Activated gamma-delta T cell treated with anti-CD3 and anti-CD28 coated beads, Interleukin-2, amount 50 U/mL, for 16 hours (primary cell): ENCODE measurements at regions not wholly inside any gene's neighbourhood (a gene's known extent, or its start where the extent isn't known, plus 50 kb on each side); places are given as distances from the start of the nearest gene placed in this dataset.
"Not testable (repeated sequence)": the region's sequence is repeated elsewhere in the genome, so short reads cannot be mapped to it uniquely, and the experiment has no call there.

Experiments
- DNase-seq: peaks from one replicate; pipeline ENCODE4 v3.0.0-alpha.2; 2020; ENCODE audit warnings: low read depth

DNA sequence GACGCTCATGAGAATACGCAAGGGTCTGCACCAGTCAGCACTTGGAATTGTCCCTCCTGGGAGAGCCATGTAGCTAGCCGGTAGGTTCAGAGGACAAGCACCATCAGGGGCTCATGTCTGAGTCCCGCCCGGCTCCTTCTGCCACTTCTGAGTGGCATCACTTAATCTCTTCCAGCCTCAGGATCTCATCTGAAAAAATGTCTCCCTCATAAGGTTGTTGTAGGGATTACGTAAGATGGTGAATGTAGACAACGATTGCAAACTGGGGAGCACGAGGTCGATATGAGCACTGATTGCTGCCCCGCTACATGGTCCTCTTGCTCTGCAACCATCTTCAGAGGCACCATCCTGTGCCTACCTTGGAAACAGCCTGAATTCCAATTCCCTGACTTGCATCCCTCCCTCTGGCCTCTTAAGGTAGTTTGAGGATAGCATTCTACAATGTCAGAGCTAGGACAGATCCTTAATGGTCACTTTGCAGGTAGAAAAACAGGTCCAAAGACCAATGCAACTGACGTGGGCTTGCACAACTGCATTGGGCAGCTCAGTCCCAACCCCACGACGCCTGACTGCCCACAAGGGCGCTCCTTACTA, 115.8 kb upstream of the TMEM45B start:
- DNase-seq = no peak

DNA sequence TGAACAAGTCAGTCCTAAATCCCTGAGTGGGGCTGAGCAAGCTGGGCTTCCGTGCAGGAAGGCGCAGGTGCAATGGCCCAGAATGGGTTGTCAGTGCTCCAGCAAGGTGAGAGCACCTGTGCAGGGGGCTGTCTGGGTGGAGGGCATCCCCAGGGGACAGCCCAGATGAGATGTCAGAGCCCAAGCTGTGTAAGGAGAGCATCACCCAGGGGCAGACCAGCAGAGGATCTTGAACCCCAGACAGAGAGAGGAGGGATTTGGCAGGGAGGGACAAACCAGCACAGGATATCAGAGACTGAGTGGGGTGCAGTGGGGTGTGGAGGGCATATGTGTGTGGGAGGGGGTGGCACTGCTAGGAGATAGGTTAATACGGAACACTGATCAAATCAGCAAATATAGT, 114.9 kb upstream of the TMEM45B start:
- DNase-seq = no peak

DNA sequence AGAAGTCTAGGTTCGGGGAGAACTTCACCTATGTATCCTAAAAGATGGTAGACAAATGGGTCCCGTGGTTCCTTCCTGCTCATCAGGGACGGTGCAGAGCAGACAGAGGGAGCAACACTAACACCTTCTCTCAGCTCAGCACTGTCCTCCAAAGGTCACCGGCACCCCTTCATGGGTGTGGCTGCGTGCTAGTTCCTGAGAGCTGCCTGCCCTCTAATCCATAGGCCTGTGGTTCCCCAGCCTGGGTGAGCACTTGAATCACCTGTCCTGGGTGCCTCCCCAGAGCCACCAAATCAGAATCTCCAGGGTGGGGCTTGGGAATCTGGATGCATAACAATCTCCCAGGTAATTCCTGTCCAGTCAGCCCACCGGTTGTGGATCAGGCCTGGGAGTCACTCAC, 113.9 kb upstream of the TMEM45B start:
- no peak for DNase-seq

- no peak for DNase-seq
Measured at GRCh38 chr11:129702410-129703398, 112.9 kb upstream of the TMEM45B start.

GRCh38 chr11:129703846-129704245, 111.8 kb upstream of the TMEM45B start:
- no peak for DNase-seq

DNA sequence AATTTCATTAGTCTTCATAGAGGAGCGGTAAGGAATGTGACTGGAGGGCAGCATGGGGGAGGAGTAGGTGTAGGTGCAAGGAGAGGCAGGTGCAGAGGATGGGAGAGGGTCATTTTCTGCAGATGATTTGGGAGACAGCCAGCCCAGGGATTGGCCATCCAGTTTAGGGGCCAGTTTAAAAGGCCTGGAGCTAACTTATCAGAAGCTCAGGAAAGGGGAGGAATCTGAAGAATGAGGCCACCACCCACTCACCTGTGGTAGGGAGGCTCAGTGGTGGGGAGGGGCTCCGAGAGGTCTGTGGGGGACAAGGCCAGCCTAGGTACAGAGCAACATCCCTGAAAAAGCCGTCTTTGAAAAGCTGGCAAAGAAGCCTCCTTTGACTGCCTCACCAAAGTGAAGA, 110.8 kb upstream of the TMEM45B start:
- DNase-seq = no peak

DNA sequence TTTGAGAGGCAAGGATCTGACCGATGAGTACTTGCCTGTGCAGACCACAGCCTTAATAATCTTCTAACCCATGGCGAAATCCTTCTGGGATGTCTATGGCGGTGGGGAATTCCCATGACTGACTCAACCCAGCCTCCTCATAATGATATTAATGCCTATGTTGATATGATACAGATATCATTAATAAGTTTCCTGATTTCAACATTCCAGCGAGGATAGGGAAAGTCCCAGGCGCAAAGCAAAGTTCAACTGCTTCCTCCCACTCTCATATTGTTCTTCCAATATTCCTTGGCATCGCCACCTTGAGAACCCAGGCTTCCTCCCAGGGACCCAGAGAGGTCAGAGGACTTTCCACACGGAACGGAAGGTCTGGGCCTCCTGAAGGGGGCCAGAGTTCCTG, 110.3 kb upstream of the TMEM45B start:
- no peak for DNase-seq

- DNase-seq = no peak
Measured at GRCh38 chr11:129705933-129706332, 109.7 kb upstream of the TMEM45B start.

- DNase-seq = no peak
Measured at GRCh38 chr11:129709801-129710398, 105.7 kb upstream of the TMEM45B start.

DNA sequence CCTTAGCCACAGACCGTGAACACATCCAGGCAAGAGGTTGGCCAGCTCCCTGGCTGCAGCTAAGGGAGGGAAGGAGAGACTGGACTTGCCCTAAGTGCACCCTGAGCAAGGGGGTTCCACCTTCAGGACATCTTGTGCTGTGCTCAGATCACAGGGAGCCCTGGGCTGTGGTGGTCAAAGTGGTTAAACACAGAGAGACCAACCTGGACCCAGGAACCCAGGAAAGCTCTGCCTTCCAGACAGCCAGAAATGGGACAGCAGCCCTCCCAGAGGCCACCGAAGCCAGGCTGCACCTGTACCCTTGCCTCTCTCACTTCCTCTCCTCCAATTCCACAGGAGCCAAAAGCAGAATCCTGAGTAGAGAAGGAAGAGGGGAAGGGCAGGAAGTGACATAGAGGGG, 105.2 kb upstream of the TMEM45B start:
- no peak for DNase-seq

DNA sequence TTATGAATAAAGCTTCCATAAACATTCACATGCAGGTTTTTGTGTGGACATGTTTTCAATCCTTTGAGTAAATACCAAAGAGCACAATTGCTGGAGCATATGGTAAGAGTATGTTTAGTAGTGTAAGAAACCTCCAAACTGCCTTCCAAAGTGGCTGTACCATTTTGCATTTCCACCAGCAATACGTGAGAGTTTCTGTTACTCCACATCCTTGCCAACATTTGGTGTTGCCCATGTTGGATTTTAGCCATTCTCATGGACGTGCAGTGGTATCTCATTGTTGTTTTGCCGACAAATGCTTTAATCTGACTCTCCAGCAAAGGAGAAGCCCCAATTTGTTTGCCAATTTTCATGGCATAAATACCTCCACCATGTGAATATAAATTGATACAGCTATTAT, 103.9 kb upstream of the TMEM45B start:
- DNase-seq = no peak

DNA sequence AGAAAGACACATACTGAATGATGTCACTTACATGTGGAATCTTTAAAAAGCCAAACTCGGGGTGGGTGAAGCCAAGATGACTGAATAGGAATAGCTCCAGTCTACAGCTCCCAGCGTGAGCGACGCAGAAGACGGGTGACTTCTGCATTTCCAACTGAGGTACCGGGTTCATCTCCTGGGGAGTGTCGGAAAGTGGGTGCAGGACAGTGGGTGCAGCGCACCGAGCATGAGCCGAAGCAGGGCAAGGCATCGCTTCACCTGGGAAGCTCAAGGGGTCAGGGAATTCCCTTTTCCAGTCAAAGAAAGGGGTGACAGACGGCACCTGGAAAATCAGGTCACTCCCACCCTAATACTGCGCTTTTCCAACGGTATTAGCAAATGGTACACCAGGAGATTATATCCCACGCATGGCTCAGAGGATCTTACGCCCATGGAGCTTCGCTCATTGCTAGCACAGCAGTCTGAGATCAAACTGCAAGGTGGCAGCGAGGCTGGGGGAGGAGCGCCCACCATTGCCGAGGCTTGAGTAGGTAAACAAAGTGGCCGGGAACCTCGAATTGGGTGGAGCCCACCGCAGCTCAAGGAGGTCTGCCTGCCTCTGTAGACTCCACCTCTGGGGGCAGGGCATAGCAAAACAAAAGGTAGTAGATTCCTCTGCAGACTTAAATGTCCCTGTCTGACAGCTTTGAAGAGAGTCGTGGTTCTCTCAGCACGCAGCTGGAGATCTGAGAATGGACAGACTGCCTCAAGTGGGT, 103.0 kb upstream of the TMEM45B start:
- not testable (repeated sequence) for DNase-seq

- no peak for DNase-seq
Measured at GRCh38 chr11:129719037-129719436, 96.6 kb upstream of the TMEM45B start.

DNA sequence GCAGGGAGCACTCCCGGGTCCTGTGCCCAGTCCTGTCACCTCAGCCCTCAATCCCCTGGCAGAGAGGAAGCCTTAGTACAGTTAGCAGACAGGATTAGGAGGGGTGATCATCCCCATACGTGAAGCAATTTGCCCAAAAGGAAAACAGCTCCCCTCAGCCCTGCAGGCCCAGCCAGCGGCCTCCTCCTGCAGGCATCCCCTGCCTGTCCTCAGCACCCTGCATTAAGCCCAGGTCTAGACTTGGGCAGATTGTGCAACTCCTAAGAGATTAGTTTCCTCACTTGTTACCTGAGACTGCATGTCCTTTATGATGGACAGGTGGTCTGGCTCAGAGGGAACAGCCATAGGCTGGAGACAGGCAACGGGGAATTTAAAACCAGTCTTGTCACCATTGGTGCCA, 95.5 kb upstream of the TMEM45B start:
- DNase-seq = no peak

GRCh38 chr11:129720994-129721393, 94.7 kb upstream of the TMEM45B start:
- DNase-seq = no peak

GRCh38 chr11:129721685-129722084, 94.0 kb upstream of the TMEM45B start:
- no peak for DNase-seq

DNA sequence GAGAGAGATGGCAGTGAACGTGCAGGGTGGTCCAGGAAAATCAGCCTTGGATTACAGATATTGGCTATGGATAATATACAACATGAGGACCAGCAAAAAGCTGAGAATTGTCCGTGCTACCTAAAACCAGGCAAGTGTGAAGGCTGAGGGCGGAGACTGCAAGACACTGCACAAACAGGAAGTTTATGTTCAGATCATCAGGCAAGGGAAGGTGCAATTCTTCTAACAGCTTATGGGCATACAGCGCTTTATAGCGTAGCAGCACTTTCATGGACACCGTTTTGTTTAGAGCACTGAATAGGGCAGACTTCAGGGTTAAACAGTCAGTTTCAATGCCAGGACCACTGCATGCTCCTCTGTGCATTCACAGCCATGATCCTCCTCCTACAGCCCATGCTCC, 93.1 kb upstream of the TMEM45B start:
- DNase-seq = no peak

DNA sequence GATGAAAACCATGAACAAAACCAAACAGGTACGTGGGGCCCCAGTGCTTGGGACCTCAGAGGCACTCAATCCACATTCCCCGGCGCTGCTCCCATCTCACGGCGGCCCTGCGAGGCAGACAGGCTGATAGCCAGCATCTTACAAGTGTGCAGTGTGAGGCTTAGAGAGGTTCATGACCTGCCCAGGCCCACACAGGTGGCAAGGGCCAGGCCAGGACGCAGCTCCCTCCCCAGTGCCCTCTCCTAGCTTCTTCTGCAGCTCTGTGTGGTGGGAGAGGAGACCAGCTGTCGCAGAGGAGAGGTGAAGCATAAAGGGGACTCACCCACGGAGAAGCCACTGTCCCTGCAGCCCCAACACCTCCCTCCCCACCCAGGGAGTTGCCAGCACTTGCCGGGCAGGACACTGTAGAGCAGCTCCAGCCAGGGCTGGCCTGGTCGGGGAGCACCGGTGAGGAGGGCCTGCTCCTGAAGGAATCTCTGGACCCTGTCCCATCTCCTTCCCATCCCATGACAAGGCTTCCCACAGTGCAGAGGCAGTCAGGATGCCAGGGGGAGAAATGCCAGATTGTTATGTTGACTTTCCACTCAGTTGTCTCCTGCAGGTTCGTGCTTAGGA, 92.4 kb upstream of the TMEM45B start:
- no peak for DNase-seq

DNA sequence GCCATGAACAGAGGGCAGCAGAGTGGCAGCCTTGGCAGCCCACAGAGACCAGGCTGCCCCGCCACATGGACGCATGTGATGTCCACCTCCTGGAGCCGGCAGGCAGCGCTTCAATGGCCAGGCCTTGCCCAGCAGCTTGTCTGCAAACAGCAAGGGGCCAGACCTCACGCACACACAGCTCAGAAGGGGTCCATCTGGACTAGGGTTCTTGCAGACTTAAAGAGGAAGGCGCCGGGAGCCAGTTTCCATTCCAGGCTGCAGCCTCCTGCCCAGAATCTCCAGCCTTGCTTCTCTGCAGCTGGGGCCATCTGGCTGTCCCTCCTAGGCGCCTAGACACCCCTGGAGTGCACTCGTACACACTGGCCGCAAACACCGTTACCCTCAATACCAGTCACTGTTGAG, 91.9 kb upstream of the TMEM45B start:
- no peak for DNase-seq

GRCh38 chr11:129724866-129725265, 90.8 kb upstream of the TMEM45B start:
- DNase-seq = no peak

- DNase-seq = no peak
Measured at GRCh38 chr11:129726179-129726578, 89.5 kb upstream of the TMEM45B start.

GRCh38 chr11:129728581-129728980, 87.1 kb upstream of the TMEM45B start:
- DNase-seq = no peak
